HepG2 (cell line): ENCODE measurements at regions not wholly inside any gene's neighbourhood (a gene's known extent, or its start where the extent isn't known, plus 50 kb on each side); places are given as distances from the start of the nearest gene placed in this dataset.

Experiments used
- GATAD1 ChIP-seq: IDR thresholded peaks from 2 replicates; pipeline ENCODE4 v1.6.1; 2016; ENCODE audit warnings: missing genetic modification reagents, missing compliant biosample characterization
- HMG20A ChIP-seq: IDR thresholded peaks from 2 replicates; pipeline ENCODE4 v1.6.1; 2016; ENCODE audit warnings: borderline replicate concordance
- MYC ChIP-seq: sonication (generic); formaldehyde crosslinking; IDR thresholded peaks from 2 replicates; pipeline ENCODE4 v1.9.0; 2021; ENCODE audit warnings: missing genetic modification reagents, borderline replicate concordance
- NR3C1 ChIP-seq: sonication (generic); formaldehyde crosslinking; IDR thresholded peaks from 2 replicates; pipeline ENCODE4 v1.4.0; 2020; ENCODE audit warnings: missing genetic modification reagents
- POLR2G ChIP-seq: fragments of 200-400 bp; formaldehyde crosslinking; IDR thresholded peaks from 2 replicates; pipeline ENCODE4 v1.6.1; 2018; ENCODE audit warnings: mild to moderate bottlenecking, low read depth, low read length, moderate library complexity
- RAD21 ChIP-seq: fragments of 450-650 bp; formaldehyde crosslinking; IDR thresholded peaks from 2 replicates; pipeline ENCODE4 v1.5.0; 2020; ENCODE audit warnings: mild to moderate bottlenecking
- RAD51 ChIP-seq: fragments of 450-650 bp; IDR thresholded peaks from 2 replicates; pipeline ENCODE4 v1.6.1; 2016; ENCODE audit warnings: borderline replicate concordance
- REPIN1 ChIP-seq: sonication (generic); formaldehyde crosslinking; IDR thresholded peaks from 2 replicates; pipeline ENCODE4 v1.8.0; 2022; ENCODE audit warnings: missing genetic modification reagents, low read depth, mild to moderate bottlenecking, borderline replicate concordance
- RNF2 ChIP-seq: fragments of 450-650 bp; conservative IDR thresholded peaks from 2 replicates; pipeline ENCODE4 v1.6.1; 2016; ENCODE audit warnings: low read depth
- ZNF737 ChIP-seq: sonication (generic); formaldehyde crosslinking; IDR thresholded peaks from 2 replicates; pipeline ENCODE4 v1.5.0; 2020; ENCODE audit warnings: missing genetic modification reagents, mild to moderate bottlenecking, borderline replicate concordance
- TF ChIP-seq, protein P1 (sequence below): sonication (generic); formaldehyde crosslinking; IDR thresholded peaks from 2 replicates; pipeline ENCODE4 v1.5.0; 2020; ENCODE audit warnings: mild to moderate bottlenecking, missing genetic modification reagents, moderate library complexity
- TF ChIP-seq, protein P2 (sequence below): sonication (generic); formaldehyde crosslinking; IDR thresholded peaks from 2 replicates; pipeline ENCODE4 v1.4.0; 2020; ENCODE audit warnings: mild to moderate bottlenecking, missing genetic modification reagents
- TF ChIP-seq, protein P3 (sequence below), 2 experiments: sonication (generic) in 1 of 2; formaldehyde crosslinking in 1 of 2; IDR thresholded peaks; 2 replicates each; pipeline versions ENCODE4 v1.4.0 to v1.6.1; 2016 to 2020; ENCODE audit warnings: borderline replicate concordance in 1 of 2, low read depth in 1 of 2, mild to moderate bottlenecking in 1 of 2, missing genetic modification reagents in 1 of 2

DNA sequence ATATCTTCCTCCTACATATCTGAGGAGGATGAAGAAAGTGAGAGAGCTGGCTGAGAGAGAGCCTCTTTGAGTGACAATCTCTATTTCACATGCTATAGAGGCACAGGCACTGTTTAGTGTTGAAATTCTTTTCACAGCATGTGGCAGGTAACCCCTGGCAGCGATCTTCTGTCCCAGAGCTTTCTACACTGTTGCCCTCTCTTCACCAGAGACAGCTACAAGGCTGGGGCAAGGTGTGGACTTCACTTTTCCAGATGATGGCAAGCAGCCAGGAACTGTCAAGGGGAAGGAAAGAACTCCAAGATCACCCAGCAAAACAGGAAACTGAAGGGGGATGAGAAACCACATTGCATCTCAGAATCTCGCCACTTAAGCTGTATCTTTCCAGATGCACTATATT, 205.2 kb downstream of the CAAP1 start:
- TF ChIP-seq, protein P1, sequence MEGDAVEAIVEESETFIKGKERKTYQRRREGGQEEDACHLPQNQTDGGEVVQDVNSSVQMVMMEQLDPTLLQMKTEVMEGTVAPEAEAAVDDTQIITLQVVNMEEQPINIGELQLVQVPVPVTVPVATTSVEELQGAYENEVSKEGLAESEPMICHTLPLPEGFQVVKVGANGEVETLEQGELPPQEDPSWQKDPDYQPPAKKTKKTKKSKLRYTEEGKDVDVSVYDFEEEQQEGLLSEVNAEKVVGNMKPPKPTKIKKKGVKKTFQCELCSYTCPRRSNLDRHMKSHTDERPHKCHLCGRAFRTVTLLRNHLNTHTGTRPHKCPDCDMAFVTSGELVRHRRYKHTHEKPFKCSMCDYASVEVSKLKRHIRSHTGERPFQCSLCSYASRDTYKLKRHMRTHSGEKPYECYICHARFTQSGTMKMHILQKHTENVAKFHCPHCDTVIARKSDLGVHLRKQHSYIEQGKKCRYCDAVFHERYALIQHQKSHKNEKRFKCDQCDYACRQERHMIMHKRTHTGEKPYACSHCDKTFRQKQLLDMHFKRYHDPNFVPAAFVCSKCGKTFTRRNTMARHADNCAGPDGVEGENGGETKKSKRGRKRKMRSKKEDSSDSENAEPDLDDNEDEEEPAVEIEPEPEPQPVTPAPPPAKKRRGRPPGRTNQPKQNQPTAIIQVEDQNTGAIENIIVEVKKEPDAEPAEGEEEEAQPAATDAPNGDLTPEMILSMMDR (CRISPR knock-in tag), result no peak
- TF ChIP-seq RNF2 (no peak), RAD51 (no peak), HMG20A (no peak), GATAD1 (CRISPR knock-in tag) (no peak), REPIN1 (CRISPR knock-in tag) (no peak), ZNF737 (CRISPR knock-in tag) (no peak), MYC (no peak), RAD21 (CRISPR knock-in tag) (no peak), POLR2G (no peak), NR3C1 (CRISPR knock-in tag) (no peak)
- TF ChIP-seq, protein P2, sequence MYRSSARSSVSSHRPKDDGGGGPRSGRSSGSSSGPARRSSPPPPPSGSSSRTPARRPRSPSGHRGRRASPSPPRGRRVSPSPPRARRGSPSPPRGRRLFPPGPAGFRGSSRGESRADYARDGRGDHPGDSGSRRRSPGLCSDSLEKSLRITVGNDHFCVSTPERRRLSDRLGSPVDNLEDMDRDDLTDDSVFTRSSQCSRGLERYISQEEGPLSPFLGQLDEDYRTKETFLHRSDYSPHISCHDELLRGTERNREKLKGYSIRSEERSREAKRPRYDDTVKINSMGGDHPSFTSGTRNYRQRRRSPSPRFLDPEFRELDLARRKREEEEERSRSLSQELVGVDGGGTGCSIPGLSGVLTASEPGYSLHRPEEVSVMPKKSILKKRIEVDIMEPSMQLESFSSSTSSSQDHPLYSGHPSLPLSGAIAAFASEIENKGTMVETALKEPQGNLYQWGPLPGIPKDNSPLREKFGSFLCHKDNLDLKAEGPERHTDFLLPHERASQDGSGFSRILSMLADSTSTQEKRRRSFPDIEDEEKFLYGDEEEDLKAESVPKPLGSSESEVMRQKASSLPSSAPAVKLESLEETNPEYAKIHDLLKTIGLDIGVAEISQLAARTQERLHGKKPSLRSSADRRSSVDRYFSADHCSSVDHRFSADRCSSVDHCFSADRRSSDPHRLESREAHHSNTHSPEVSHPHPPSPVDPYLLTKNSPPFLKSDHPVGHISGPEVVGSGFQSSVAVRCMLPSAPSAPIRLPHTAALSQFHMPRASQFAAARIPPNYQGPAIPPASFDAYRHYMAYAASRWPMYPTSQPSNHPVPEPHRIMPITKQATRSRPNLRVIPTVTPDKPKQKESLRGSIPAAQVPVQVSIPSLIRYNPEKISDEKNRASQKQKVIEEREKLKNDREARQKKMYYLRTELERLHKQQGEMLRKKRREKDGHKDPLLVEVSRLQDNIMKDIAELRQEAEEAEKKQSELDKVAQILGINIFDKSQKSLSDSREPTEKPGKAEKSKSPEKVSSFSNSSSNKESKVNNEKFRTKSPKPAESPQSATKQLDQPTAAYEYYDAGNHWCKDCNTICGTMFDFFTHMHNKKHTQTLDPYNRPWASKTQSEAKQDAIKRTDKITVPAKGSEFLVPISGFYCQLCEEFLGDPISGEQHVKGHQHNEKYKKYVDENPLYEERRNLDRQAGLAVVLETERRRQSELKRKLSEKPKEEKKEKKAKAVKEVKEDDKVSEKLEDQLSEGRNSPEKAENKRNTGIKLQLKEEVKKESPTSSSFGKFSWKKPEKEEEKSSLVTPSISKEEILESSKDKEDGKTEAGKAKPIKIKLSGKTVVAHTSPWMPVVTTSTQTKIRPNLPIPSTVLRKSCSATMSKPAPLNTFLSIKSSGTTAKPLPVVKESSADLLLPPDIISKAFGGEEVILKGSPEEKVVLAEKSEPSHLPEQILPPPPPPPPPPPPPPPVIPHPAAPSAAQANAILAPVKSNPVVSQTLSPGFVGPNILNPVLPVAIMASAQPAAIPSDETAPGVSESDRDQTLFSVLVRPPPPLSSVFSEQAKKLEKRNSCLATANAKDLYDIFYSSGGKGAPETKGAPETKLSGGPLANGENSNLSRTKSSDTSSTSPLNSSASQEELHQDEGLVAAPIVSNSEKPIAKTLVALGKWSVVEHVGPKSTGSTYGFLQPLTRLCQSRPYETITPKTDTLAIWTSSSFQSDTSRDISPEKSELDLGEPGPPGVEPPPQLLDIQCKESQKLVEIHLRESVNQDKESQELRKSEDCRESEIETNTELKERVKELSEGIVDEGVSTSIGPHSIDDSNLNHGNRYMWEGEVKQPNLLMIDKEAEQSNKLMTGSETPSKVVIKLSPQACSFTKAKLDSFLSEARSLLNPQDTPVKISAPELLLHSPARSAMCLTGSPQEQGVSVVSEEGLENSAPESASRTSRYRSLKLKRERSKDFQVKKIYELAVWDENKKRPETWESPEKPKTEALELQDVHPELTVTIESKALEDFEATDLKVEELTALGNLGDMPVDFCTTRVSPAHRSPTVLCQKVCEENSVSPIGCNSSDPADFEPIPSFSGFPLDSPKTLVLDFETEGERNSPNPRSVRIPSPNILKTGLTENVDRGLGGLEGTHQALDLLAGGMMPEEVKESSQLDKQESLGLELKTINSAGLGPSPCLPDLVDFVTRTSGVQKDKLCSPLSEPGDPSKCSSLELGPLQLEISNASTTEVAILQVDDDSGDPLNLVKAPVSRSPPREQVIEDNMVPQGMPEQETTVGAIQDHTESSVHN (CRISPR knock-in tag), result no peak
- TF ChIP-seq, protein P3, sequence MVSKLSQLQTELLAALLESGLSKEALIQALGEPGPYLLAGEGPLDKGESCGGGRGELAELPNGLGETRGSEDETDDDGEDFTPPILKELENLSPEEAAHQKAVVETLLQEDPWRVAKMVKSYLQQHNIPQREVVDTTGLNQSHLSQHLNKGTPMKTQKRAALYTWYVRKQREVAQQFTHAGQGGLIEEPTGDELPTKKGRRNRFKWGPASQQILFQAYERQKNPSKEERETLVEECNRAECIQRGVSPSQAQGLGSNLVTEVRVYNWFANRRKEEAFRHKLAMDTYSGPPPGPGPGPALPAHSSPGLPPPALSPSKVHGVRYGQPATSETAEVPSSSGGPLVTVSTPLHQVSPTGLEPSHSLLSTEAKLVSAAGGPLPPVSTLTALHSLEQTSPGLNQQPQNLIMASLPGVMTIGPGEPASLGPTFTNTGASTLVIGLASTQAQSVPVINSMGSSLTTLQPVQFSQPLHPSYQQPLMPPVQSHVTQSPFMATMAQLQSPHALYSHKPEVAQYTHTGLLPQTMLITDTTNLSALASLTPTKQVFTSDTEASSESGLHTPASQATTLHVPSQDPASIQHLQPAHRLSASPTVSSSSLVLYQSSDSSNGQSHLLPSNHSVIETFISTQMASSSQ (IDR thresholded peaks at IDR 0.05; ENCODE audit: low read depth), result no peak
- TF ChIP-seq, protein P3 (CRISPR knock-in tag; IDR thresholded peaks at IDR 0.05; ENCODE audit: borderline replicate concordance), result no peak
